Panc1 (cell line): ENCODE measurements at regions not wholly inside any gene's neighbourhood (a gene's known extent, or its start where the extent isn't known, plus 50 kb on each side); places are given as distances from the start of the nearest gene placed in this dataset.

Source experiments
- ATAC-seq: fragments of 200-7000 bp; cut with Tn5 transposase; 2 replicates; pipeline ENCODE4 v1.9.1; 2020; ENCODE audit warnings: mild to moderate bottlenecking, moderate library complexity
- BruUV-seq: library from RNA; stranded (reverse); fragments of 400-500 nt; replicated peaks from 2 replicates; lab custom pipeline; 2021; lab: Mats Ljungman, UMichigan
- CTCF ChIA-PET: fragments of 300-600 bp; sonication (Branson Sonifier 250); formaldehyde crosslinking; loops from one replicate; lab custom pipeline; 2022; ENCODE audit warnings: antibody characterized with exemption; lab: Charles Lee
- POLR2A ChIA-PET: fragments of 300-600 bp; sonication (Branson Sonifier 250); formaldehyde crosslinking; loops from one replicate; lab custom pipeline; 2022; ENCODE audit warnings: antibody characterized with exemption; lab: Charles Lee
- DNase-seq: peaks from one replicate; pipeline ENCODE4 v3.0.0-alpha.2; 2010; ENCODE audit warnings: low read depth, low spot score
- H3K27ac ChIP-seq: 2 replicates; pipeline ENCODE4 v1.5.1; 2011; ENCODE audit warnings: mild to moderate bottlenecking, low read length, inconsistent platforms
- H3K27me3 ChIP-seq: fragments of 200-500 bp; sonication (Bioruptor generic); 2 replicates; pipeline ENCODE4 v1.6.0; 2014; ENCODE audit warnings: low read length, inconsistent platforms; ENCODE audit not compliant: control insufficient read depth, insufficient read depth
- H3K36me3 ChIP-seq: fragments of 200-500 bp; sonication (Bioruptor generic); 2 replicates; pipeline ENCODE4 v1.5.1; 2014; ENCODE audit warnings: inconsistent platforms, mild to moderate bottlenecking, low read length, moderate library complexity; ENCODE audit not compliant: control insufficient read depth, insufficient read depth
- H3K4me1 ChIP-seq: 2 replicates; pipeline ENCODE4 v1.5.1; 2011; ENCODE audit warnings: inconsistent platforms, mild to moderate bottlenecking, low read length, moderate library complexity; ENCODE audit not compliant: control insufficient read depth, insufficient read depth
- H3K4me3 ChIP-seq, 2 experiments: 2 replicates each; pipeline ENCODE4 v1.5.1; 2011 to 2012; ENCODE audit warnings: low read depth in 2 of 2, low read length in 2 of 2, mild to moderate bottlenecking in 2 of 2, inconsistent platforms in 1 of 2, moderate library complexity in 1 of 2
- H3K9me3 ChIP-seq: fragments of 200-500 bp; sonication (Bioruptor generic); 2 replicates; pipeline ENCODE4 v1.5.1; 2014; ENCODE audit warnings: low read depth, mild to moderate bottlenecking, inconsistent platforms, low read length, moderate library complexity; ENCODE audit not compliant: control insufficient read depth, insufficient read depth
- CTCF ChIP-seq: fragments of 450-650 bp; IDR thresholded peaks from 2 replicates; pipeline ENCODE4 v1.5.1; 2017; ENCODE audit warnings: mild to moderate bottlenecking
- POLR2AphosphoS5 ChIP-seq: IDR thresholded peaks from 2 replicates; pipeline ENCODE4 v1.6.1; 2012; ENCODE audit warnings: mild to moderate bottlenecking, low read depth, low read length, moderate library complexity
- SIN3A ChIP-seq: IDR thresholded peaks from 2 replicates; pipeline ENCODE4 v1.6.1; 2012; ENCODE audit warnings: low read depth, mild to moderate bottlenecking, low read length, moderate library complexity, borderline replicate concordance; ENCODE audit not compliant: insufficient read depth
- TCF7L2 ChIP-seq: IDR thresholded peaks from 2 replicates; pipeline ENCODE4 v1.6.1; 2011; ENCODE audit warnings: mild to moderate bottlenecking, low read depth, low read length, inconsistent platforms
- in situ Hi-C: cut with HindIII; loops from 2 replicates; pipeline ENCODE4 v1.10.0; 2016; ENCODE audit warnings: low sequenced_read_pairs, low pct_unique_long_range_greater_than_20kb
- intact Hi-C: fragments of 100-400 bp; cut with micrococcal nuclease; formaldehyde crosslinking; loops from one replicate; pipeline ENCODE4 v1.10.0; 2022; ENCODE audit not compliant: unreplicated experiment
- TF ChIP-seq, protein P1 (sequence below), 2 experiments: IDR thresholded peaks; 2 replicates each; pipeline ENCODE4 v1.6.1; 2011 to 2012; ENCODE audit warnings: low read depth in 2 of 2, control low read depth in 1 of 2, low read length in 1 of 2, mild to moderate bottlenecking in 1 of 2, moderate library complexity in 1 of 2; ENCODE audit not compliant: insufficient read depth in 1 of 2

DNA sequence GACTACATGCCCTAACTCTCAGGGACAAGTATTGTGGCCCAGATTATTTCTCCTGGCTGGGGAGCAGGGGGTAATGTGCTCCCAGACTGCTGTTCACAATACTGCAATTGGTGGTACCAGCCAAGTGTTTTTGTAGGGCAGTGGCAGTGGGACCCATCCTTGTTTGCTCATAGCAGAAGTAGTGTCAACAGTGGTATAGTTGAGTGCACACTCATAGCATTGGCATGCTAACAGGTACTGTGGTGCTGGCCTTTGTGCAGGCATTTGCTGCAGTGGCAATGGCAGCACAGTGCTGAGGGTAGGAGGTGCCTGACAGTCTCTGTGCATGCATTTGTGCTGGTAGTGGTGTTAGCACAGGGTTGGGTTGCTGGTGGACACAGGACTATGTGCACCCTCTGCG is 995.0 kb downstream of the SH3BGRL start:
- DNase-seq, result no peak
- Histone ChIP-seq H3K4me1 (no peaks in the 10 kb centered on the region), H3K4me3 (no peak overlapping the region), H3K27me3 (no peaks in the 10 kb centered on the region), H3K9me3 (no peaks in the 10 kb centered on the region), H3K36me3 (no peaks in the 10 kb centered on the region), H3K27ac (no peak overlapping the region)
- in situ Hi-C loops (no loop called here), intact Hi-C loops (no loop called here)
- no peak for ATAC-seq
- no peak for TF ChIP-seq SIN3A
- no peak for TF ChIP-seq TCF7L2
- TF ChIP-seq, protein P1, sequence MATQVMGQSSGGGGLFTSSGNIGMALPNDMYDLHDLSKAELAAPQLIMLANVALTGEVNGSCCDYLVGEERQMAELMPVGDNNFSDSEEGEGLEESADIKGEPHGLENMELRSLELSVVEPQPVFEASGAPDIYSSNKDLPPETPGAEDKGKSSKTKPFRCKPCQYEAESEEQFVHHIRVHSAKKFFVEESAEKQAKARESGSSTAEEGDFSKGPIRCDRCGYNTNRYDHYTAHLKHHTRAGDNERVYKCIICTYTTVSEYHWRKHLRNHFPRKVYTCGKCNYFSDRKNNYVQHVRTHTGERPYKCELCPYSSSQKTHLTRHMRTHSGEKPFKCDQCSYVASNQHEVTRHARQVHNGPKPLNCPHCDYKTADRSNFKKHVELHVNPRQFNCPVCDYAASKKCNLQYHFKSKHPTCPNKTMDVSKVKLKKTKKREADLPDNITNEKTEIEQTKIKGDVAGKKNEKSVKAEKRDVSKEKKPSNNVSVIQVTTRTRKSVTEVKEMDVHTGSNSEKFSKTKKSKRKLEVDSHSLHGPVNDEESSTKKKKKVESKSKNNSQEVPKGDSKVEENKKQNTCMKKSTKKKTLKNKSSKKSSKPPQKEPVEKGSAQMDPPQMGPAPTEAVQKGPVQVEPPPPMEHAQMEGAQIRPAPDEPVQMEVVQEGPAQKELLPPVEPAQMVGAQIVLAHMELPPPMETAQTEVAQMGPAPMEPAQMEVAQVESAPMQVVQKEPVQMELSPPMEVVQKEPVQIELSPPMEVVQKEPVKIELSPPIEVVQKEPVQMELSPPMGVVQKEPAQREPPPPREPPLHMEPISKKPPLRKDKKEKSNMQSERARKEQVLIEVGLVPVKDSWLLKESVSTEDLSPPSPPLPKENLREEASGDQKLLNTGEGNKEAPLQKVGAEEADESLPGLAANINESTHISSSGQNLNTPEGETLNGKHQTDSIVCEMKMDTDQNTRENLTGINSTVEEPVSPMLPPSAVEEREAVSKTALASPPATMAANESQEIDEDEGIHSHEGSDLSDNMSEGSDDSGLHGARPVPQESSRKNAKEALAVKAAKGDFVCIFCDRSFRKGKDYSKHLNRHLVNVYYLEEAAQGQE (IDR thresholded peaks at IDR 0.05; ENCODE audit: insufficient read depth in 1 of 2, low read depth in 2 of 2, low read length in 1 of 2), result no peak
- TF ChIP-seq CTCF, result no peak
- TF ChIP-seq POLR2AphosphoS5, result no peak
- ChIA-PET CTCF (no interaction called here), POLR2A (no interaction called here)
- no TSS peak for BruUV-seq

- no peak for ATAC-seq
- no peaks in the 10 kb centered on the region for H3K4me1 ChIP-seq
- no peaks in the 10 kb centered on the region for H3K9me3 ChIP-seq
- no peak for DNase-seq
- no peak overlapping the region for H3K4me3 ChIP-seq
- no peak for TF ChIP-seq CTCF
- TF ChIP-seq TCF7L2, result no peak
- no peak for TF ChIP-seq POLR2AphosphoS5
- no peak for TF ChIP-seq SIN3A
- TF ChIP-seq, protein P1 (IDR thresholded peaks at IDR 0.05; ENCODE audit: insufficient read depth in 1 of 2, low read depth in 2 of 2, low read length in 1 of 2), result no peak
- CTCF ChIA-PET, result no interaction called here
- intact Hi-C loops (no loop called here), in situ Hi-C loops (no loop called here)
- H3K27me3 ChIP-seq, result no peaks in the 10 kb centered on the region
- no TSS peak for BruUV-seq
- POLR2A ChIA-PET, result no interaction called here
- H3K36me3 ChIP-seq, result no peaks in the 10 kb centered on the region
- H3K27ac ChIP-seq, result no peak overlapping the region
Observed at GRCh38 chrX:82208975-82209374, 1007.1 kb downstream of the SH3BGRL start.
